ENCODE measurements at regions not wholly inside any gene's neighbourhood (a gene's known extent, or its start where the extent isn't known, plus 50 kb on each side); places are given as distances from the start of the nearest gene placed in this dataset.

- no peak for FAIRE-seq
- ATAC-seq: no peak
- BruUV-seq (replicated peaks): no TSS peak
- Histone ChIP-seq H3K36me3 (ENCODE audit: control insufficient read depth, insufficient read depth, low read length) (no peaks in the 10 kb centered on the region), H3K79me2 (ENCODE audit: control insufficient read depth, insufficient read depth, low read length) (no peaks in the 10 kb centered on the region), H2AFZ (ENCODE audit: low read depth, low read length) (no peak overlapping the region), H3K9ac (ENCODE audit: insufficient read depth in 1 of 2, low read depth in 2 of 2, low read length in 2 of 2) (no peak overlapping the region), H3K4me3 (no peak overlapping the region), H3K4me1 (replicated peaks in 1 of 2; ENCODE audit: control insufficient read depth in 2 of 2, insufficient read depth in 2 of 2, low read length in 2 of 2) (no peaks in the 10 kb centered on the region), H3K9me3 (replicated peaks; ENCODE audit: control insufficient read depth, insufficient read depth, low read depth, low read length) (no peaks in the 10 kb centered on the region), H3K4me2 (ENCODE audit: insufficient read depth, low read length) (no peak overlapping the region), H3K27me3 (ENCODE audit: control insufficient read depth in 2 of 2, insufficient read depth in 2 of 2, low read length in 2 of 2) (peaks cover 0 to 7% of the 10 kb centered on the region in 2 experiments; a peak in 1 of 5 replicates), H3K27ac (ENCODE audit: extremely low read depth, low read depth, low read length) (no peak overlapping the region), H3K9me1 (ENCODE audit: control insufficient read depth, insufficient read depth, low read length) (peaks cover 4% of the 10 kb centered on the region), H4K20me1 (replicated peaks; ENCODE audit: control insufficient read depth, insufficient read depth, low read length) (no peaks in the 10 kb centered on the region)
- intact Hi-C loops (cut with micrococcal nuclease) (no loop called here), in situ Hi-C loops (cut with MboI) (no loop called here)
- DNase-seq (ENCODE audit: extremely low read depth in 1 of 4, low spot score in 3 of 4): no peak
- ChIA-PET CTCF (ENCODE audit: low intra/inter-chr PET ratio) (no interaction called here), POLR2A (no interaction called here)
- WGBS (ENCODE audit: insufficient coverage, low coverage, missing lambda C conversion rate): 0% methylated on average over 4 of the region's 4 CpGs
- no peak for TF ChIP-seq DNMT1 (IDR thresholded peaks at IDR 0.05)
- TF ChIP-seq SMAD1 (IDR thresholded peaks at IDR 0.05; ENCODE audit: low read depth, low read length, partially characterized antibody): no peak
- no peak for TF ChIP-seq PTTG1 (tag; IDR thresholded peaks at IDR 0.05; ENCODE audit: low read depth)
- TF ChIP-seq ZKSCAN1 (IDR thresholded peaks at IDR 0.05; ENCODE audit: low read depth, low read length): no peak
Observed at GRCh38 chr2:129888461-129888860, 91.0 kb upstream of the RAB6C start.

DNA sequence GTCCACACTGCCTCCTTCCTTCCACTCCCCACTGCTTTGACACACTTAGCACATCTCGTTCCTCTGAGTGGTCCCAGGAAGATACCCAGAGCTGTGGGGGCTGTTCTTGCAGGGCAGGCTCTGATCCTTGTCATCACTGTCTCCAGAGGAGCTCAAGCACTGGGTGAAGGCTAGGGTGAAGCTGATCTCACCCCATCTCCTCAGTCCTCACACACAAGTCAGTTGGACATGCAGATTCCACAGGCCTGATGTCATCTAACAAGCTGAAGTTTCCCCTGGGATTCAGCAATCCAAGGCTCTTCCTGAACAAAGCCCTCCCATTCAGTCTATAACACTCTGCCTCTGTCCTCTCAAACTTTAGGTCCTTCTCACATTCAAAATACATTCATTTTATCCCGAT, 90.6 kb upstream of the RAB6C start:
- in situ Hi-C loops (cut with MboI): no loop called here
- CTCF ChIA-PET (ENCODE audit: low intra/inter-chr PET ratio): no interaction called here

More for the DNA sequence above, 90.6 kb upstream of the RAB6C start:
- WGBS (ENCODE audit: insufficient coverage, low coverage, missing lambda C conversion rate): 0% methylated on average over 2 of the region's 2 CpGs
- Histone ChIP-seq H3K9me3 (replicated peaks; ENCODE audit: control insufficient read depth, insufficient read depth, low read depth, low read length) (no peaks in the 10 kb centered on the region), H3K4me3 (no peak overlapping the region), H3K27me3 (ENCODE audit: control insufficient read depth in 2 of 2, insufficient read depth in 2 of 2, low read length in 2 of 2) (peaks cover 0 to 9% of the 10 kb centered on the region in 2 experiments; a peak in 1 of 5 replicates), H3K79me2 (ENCODE audit: control insufficient read depth, insufficient read depth, low read length) (no peaks in the 10 kb centered on the region), H3K9me1 (ENCODE audit: control insufficient read depth, insufficient read depth, low read length) (peaks cover 4% of the 10 kb centered on the region), H2AFZ (ENCODE audit: low read depth, low read length) (no peak overlapping the region), H3K36me3 (ENCODE audit: control insufficient read depth, insufficient read depth, low read length) (no peaks in the 10 kb centered on the region), H3K4me2 (ENCODE audit: insufficient read depth, low read length) (no peak overlapping the region), H3K4me1 (replicated peaks in 1 of 2; ENCODE audit: control insufficient read depth in 2 of 2, insufficient read depth in 2 of 2, low read length in 2 of 2) (no peaks in the 10 kb centered on the region), H3K27ac (ENCODE audit: extremely low read depth, low read depth, low read length) (no peak overlapping the region), H3K9ac (ENCODE audit: insufficient read depth in 1 of 2, low read depth in 2 of 2, low read length in 2 of 2) (no peak overlapping the region), H4K20me1 (replicated peaks; ENCODE audit: control insufficient read depth, insufficient read depth, low read length) (no peaks in the 10 kb centered on the region)
- intact Hi-C loops (cut with micrococcal nuclease): no loop called here
- FAIRE-seq (no peak), ATAC-seq (no peak), DNase-seq (ENCODE audit: extremely low read depth in 1 of 4, low spot score in 3 of 4) (no peak)
- POLR2A ChIA-PET: interaction anchor here (0.5 to 0.6 kb wide), 2 partner anchors 22 to 861 kb away, joined by 3 to 4 read pairs; no protein-coding TSS in a partner anchor
- no TSS peak for BruUV-seq (replicated peaks)
- TF ChIP-seq RHOXF2B (CRISPR knock-in tag; conservative IDR thresholded peaks at IDR 0.05): no peak
- no peak for TF ChIP-seq NRF1 (conservative IDR thresholded peaks at IDR 0.05 in 1 of 2, IDR thresholded peaks at IDR 0.05 in 1 of 2)
- TF ChIP-seq YY1 (IDR thresholded peaks at IDR 0.05; ENCODE audit: borderline replicate concordance in 1 of 3, control insufficient read depth in 1 of 3, extremely low read depth in 1 of 3, insufficient read depth in 3 of 3, insufficient read length in 1 of 3, insufficient replicate concordance in 2 of 3, low read depth in 1 of 3, low read length in 2 of 3): no peak
- no peak for TF ChIP-seq KDM5B (IDR thresholded peaks at IDR 0.05; ENCODE audit: insufficient replicate concordance, low read depth, low read length)
- no peak for TF ChIP-seq RAD21 (CRISPR knock-in tag; conservative IDR thresholded peaks at IDR 0.05 in 1 of 2, IDR thresholded peaks at IDR 0.05 in 1 of 2)
- no peak for TF ChIP-seq PTRF (tag; IDR thresholded peaks at IDR 0.05)
- TF ChIP-seq THRB (CRISPR knock-in tag; conservative IDR thresholded peaks at IDR 0.05): no peak
- TF ChIP-seq C11orf30 (IDR thresholded peaks at IDR 0.05; ENCODE audit: low read depth): no peak
